ENCODE measurements at regions not wholly inside any gene's neighbourhood (a gene's known extent, or its start where the extent isn't known, plus 50 kb on each side); places are given as distances from the start of the nearest gene placed in this dataset.
"Not testable (repeated sequence)": the region's sequence is repeated elsewhere in the genome, so short reads cannot be mapped to it uniquely, and the experiment has no call there.

GRCh38 chr2:88927128-88927527 lies 235.7 kb downstream of the RPIA start:
- DNase-seq: no peak

- DNase-seq: no peak
Measured at GRCh38 chr2:88930659-88931058, 239.2 kb downstream of the RPIA start.

- DNase-seq: no peak
Measured at GRCh38 chr2:88932686-88933085, 241.2 kb downstream of the RPIA start.

GRCh38 chr2:88933091-88933490 lies 241.6 kb downstream of the RPIA start:
- DNase-seq: no peak

- DNase-seq: no peak
Measured at GRCh38 chr2:88933980-88934379, 242.5 kb downstream of the RPIA start.

GRCh38 chr2:88941178-88941577 lies 249.7 kb downstream of the RPIA start:
- not testable (repeated sequence) for DNase-seq

GRCh38 chr2:88942798-88943197 lies 251.3 kb downstream of the RPIA start:
- DNase-seq: no peak

- DNase-seq: no peak
Measured at GRCh38 chr2:88949336-88949735, 257.9 kb downstream of the RPIA start.

GRCh38 chr2:88950010-88950409 lies 258.5 kb downstream of the RPIA start:
- DNase-seq: no peak

- no peak for DNase-seq
Measured at GRCh38 chr2:88955607-88956006, 264.1 kb downstream of the RPIA start.

GRCh38 chr2:88959480-88960204 lies 268.2 kb downstream of the RPIA start:
- no peak for DNase-seq

- DNase-seq: not testable (repeated sequence)
Measured at GRCh38 chr2:88961323-88961722, 269.9 kb downstream of the RPIA start.

- no peak for DNase-seq
Measured at GRCh38 chr2:88967844-88968243, 276.4 kb downstream of the RPIA start.

GRCh38 chr2:88978011-88978410 lies 286.5 kb downstream of the RPIA start:
- DNase-seq: not testable (repeated sequence)

- DNase-seq: not testable (repeated sequence)
Measured at GRCh38 chr2:88978446-88978845, 287.0 kb downstream of the RPIA start.

- DNase-seq: not testable (repeated sequence)
Measured at GRCh38 chr2:88984079-88984478, 292.6 kb downstream of the RPIA start.

GRCh38 chr2:88986721-88987330 lies 295.4 kb downstream of the RPIA start:
- DNase-seq: not testable (repeated sequence)

- not testable (repeated sequence) for DNase-seq
Measured at GRCh38 chr2:88988617-88989016, 297.1 kb downstream of the RPIA start.

- not testable (repeated sequence) for DNase-seq
Measured at GRCh38 chr2:88992819-88993218, 301.3 kb downstream of the RPIA start.

- DNase-seq: not testable (repeated sequence)
Measured at GRCh38 chr2:88994856-88995255, 303.4 kb downstream of the RPIA start.

GRCh38 chr2:88996588-88996987 lies 305.1 kb downstream of the RPIA start:
- DNase-seq: not testable (repeated sequence)

GRCh38 chr2:88999365-88999764 lies 307.9 kb downstream of the RPIA start:
- no peak for DNase-seq

GRCh38 chr2:89000235-89000634 lies 308.8 kb downstream of the RPIA start:
- no peak for DNase-seq

GRCh38 chr2:89004238-89004637 lies 312.8 kb downstream of the RPIA start:
- not testable (repeated sequence) for DNase-seq

- not testable (repeated sequence) for DNase-seq
Measured at GRCh38 chr2:89020566-89020965, 329.1 kb downstream of the RPIA start.

Data from NCI-H446 (cell line).